B cell (primary cell): ENCODE measurements at regions not wholly inside any gene's neighbourhood (a gene's known extent, or its start where the extent isn't known, plus 50 kb on each side); places are given as distances from the start of the nearest gene placed in this dataset.

Source experiments
- ATAC-seq: fragments of 200-7000 bp; cut with Tn5 transposase; one replicate; pipeline ENCODE4 v1.10.0; 2021; ENCODE audit warnings: low read depth, mild to moderate bottlenecking, moderate number of reproducible peaks, moderate library complexity
- CTCF ChIA-PET: fragments of 350-600 bp; sonication (Branson Sonifier 250); formaldehyde crosslinking; loops from one replicate; lab custom pipeline; 2021; ENCODE audit warnings: antibody characterized with exemption, inconsistent platforms; lab: Charles Lee
- POLR2A ChIA-PET: fragments of 350-600 bp; sonication (Branson Sonifier 250); formaldehyde crosslinking; loops from one replicate; lab custom pipeline; 2021; ENCODE audit warnings: antibody characterized with exemption; lab: Charles Lee
- DNase-seq: peaks from one replicate; pipeline ENCODE4 v3.0.0; 2013
- H2AFZ ChIP-seq: 2 replicates; pipeline ENCODE4 v1.6.1; 2012; ENCODE audit warnings: mild to moderate bottlenecking, low read depth, low read length; ENCODE audit not compliant: insufficient read depth, poor library complexity, severe bottlenecking
- H3K27ac ChIP-seq, 2 donors: 1 replicate in 1 of 2; 2 replicates in 1 of 2; pipeline ENCODE4 v1.5.1; 2012 to 2013; ENCODE audit warnings: low read length in 2 of 2, mild to moderate bottlenecking in 2 of 2, moderate library complexity in 1 of 2
- H3K27me3 ChIP-seq, 4 experiments: fragments of 200-600 bp in 1 of 4; sonication (generic) in 1 of 4; replicated peaks in 1 of 4; 1 replicate in 2 of 4; 2 replicates in 2 of 4; pipeline versions ENCODE4 v1.6.1 to v1.7.0; 2013 to 2016; ENCODE audit warnings: low read length in 3 of 4, mild to moderate bottlenecking in 2 of 4, mixed read lengths in 1 of 4, moderate library complexity in 1 of 4; ENCODE audit not compliant: insufficient read depth in 4 of 4, control insufficient read depth in 3 of 4; ENCODE audit errors: control extremely low read depth in 1 of 4
- H3K36me3 ChIP-seq, 2 experiments: replicated peaks in 1 of 2; 1 replicate in 1 of 2; 2 replicates in 1 of 2; pipeline versions ENCODE4 v1.6.1 to v1.7.1; 2013; ENCODE audit warnings: low read length in 1 of 2; ENCODE audit not compliant: insufficient read depth in 2 of 2, control insufficient read depth in 1 of 2; ENCODE audit errors: control extremely low read depth in 1 of 2, extremely low read depth in 1 of 2
- H3K4me1 ChIP-seq, 2 donors: fragments of 200-600 bp in 1 of 2; sonication (generic) in 1 of 2; 1 replicate in 1 of 2; 2 replicates in 1 of 2; pipeline versions ENCODE4 v1.5.1 to v1.6.1; 2013 to 2017; ENCODE audit warnings: low read length in 2 of 2; ENCODE audit not compliant: control insufficient read depth in 2 of 2, insufficient read depth in 2 of 2
- H3K4me2 ChIP-seq: replicated peaks from 2 replicates; pipeline ENCODE3; 2012; ENCODE audit warnings: mild to moderate bottlenecking, low read depth, low read length; ENCODE audit not compliant: poor library complexity, severe bottlenecking
- H3K4me3 ChIP-seq, 5 experiments: fragments of 200-600 bp in 1 of 5; sonication (generic) in 1 of 5; 1 replicate in 3 of 5; 2 replicates in 2 of 5; pipeline versions ENCODE4 v1.5.1 to v1.7.0; 2011 to 2016; ENCODE audit warnings: low read length in 4 of 5, mild to moderate bottlenecking in 4 of 5, low read depth in 2 of 5, control low read depth in 1 of 5, moderate library complexity in 1 of 5; ENCODE audit not compliant: insufficient read depth in 1 of 5; ENCODE audit errors: control extremely low read depth in 1 of 5, extremely low read depth in 1 of 5
- H3K79me2 ChIP-seq: fragments of 200-600 bp; sonication (generic); one replicate; pipeline ENCODE4 v1.6.0; 2016; ENCODE audit warnings: low read length; ENCODE audit not compliant: control insufficient read depth, insufficient read depth
- H3K9ac ChIP-seq: fragments of 200-600 bp; sonication (generic); 2 replicates; pipeline ENCODE4 v1.6.1; 2017; ENCODE audit warnings: mild to moderate bottlenecking, low read length, moderate library complexity
- H3K9me3 ChIP-seq, 3 donors: one replicate each; pipeline versions ENCODE4 v1.6.1 to v1.7.1; 2013; ENCODE audit warnings: low read length in 2 of 3; ENCODE audit not compliant: control insufficient read depth in 2 of 3, insufficient read depth in 1 of 3; ENCODE audit errors: control extremely low read depth in 1 of 3
- H4K20me1 ChIP-seq: 2 replicates; pipeline ENCODE4 v1.6.0; 2012; ENCODE audit warnings: mild to moderate bottlenecking, low read length; ENCODE audit not compliant: insufficient read depth, control insufficient read depth, poor library complexity, severe bottlenecking
- H3K27ac Mint-ChIP-seq: one replicate; pipeline ENCODE4 v1.8.0; 2021; ENCODE audit warnings: mixed read lengths
- H3K27me3 Mint-ChIP-seq: one replicate; pipeline ENCODE4 v1.8.0; 2021; ENCODE audit warnings: mixed read lengths
- H3K4me1 Mint-ChIP-seq: one replicate; pipeline ENCODE4 v1.8.0; 2021; ENCODE audit warnings: mixed read lengths
- H3K4me3 Mint-ChIP-seq: one replicate; pipeline ENCODE4 v1.8.0; 2021; ENCODE audit warnings: mixed read lengths
- H3K9me3 Mint-ChIP-seq: one replicate; pipeline ENCODE4 v1.8.0; 2022; ENCODE audit warnings: mixed read lengths; ENCODE audit not compliant: insufficient read depth
- EZH2 ChIP-seq: IDR thresholded peaks from 2 replicates; pipeline ENCODE4 v1.6.1; 2012; ENCODE audit warnings: borderline replicate concordance, low read depth, mild to moderate bottlenecking, moderate library complexity, low read length; ENCODE audit not compliant: insufficient read depth, poor library complexity, severe bottlenecking
- WGBS: methylation state at CpG from one replicate; pipeline ENCODE4 v1.1.5; 2013; ENCODE audit warnings: missing lambda C conversion rate; ENCODE audit not compliant: insufficient coverage; 5-methylcytosine and 5-hydroxymethylcytosine counted together
- intact Hi-C: fragments of 100-400 bp; cut with micrococcal nuclease; formaldehyde crosslinking; loops from one replicate; pipeline ENCODE4 v1.10.0; 2022
- TF ChIP-seq, protein P1 (sequence below): fragments of 200-600 bp; IDR thresholded peaks from one replicate; pipeline ENCODE4 v1.8.0; 2022; ENCODE audit warnings: antibody characterized with exemption, mild to moderate bottlenecking

DNA sequence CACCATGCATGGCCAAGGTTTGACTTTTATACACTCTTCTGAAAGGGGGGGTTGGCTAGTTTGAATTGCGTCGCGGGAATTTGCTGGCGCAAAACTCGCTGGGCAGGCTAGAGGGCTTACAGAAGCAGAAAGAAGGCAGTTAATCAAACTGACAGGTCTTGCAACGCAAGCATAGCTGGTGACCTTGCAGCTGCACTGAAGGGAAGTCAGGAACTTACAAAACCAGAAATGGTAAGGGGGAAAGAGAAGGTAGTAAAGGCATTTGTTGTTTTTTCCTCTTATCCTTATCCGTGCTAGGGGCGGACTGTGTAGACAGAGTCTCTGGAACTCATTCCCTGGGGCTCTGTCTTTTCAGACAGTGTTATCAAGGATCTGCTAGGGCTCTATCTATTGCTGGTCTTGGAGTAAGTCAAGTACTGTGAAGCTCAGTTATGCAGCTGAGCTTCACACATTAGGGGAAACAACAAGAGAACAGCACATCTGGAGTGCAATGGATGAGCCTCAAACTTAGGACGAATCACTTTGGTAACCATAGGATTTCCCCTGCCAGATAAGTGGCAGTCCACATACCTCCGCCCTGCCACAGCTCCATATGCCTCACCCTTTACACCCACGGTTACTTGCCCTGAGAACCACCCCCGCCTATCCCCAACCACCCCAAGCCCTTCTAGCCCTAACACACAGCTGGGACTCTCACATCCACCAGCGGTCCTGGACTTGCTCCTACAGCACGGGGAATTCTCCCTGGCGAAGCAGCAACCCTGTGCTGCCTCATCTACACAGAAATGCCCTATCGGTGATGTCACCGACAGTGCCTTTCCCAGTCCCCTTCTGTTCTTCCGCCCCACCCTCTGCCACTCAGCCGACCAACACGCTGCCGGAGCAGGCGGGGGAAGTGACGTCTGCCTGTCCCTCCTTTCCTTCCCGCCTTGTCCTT, 251.4 kb downstream of the FAM72C start:
- intact Hi-C loops = no loop called here
- 15% methylated on average over 23 of the region's 24 CpGs for WGBS
- peaks cover 3% of the 10 kb centered on the region for H3K4me1 Mint-ChIP-seq
- H3K27me3 Mint-ChIP-seq = peaks cover 49% of the 10 kb centered on the region
- Histone ChIP-seq H3K27ac (no peak overlapping the region), H3K4me3 (peak overlapping the region in 1 of 5 experiments; percentile 18), H3K9me3 (peaks cover 0 to 15% (median 0%) of the 10 kb centered on the region in 3 donors), H4K20me1 (no peaks in the 10 kb centered on the region), H3K27me3 (peaks cover 0 to 11% (median 1%) of the 10 kb centered on the region in 4 experiments), H3K4me2 (peak overlapping the region; percentile 9), H3K79me2 (no peaks in the 10 kb centered on the region), H2AFZ (no peak overlapping the region), H3K9ac (peak overlapping the region; percentile 35), H3K36me3 (no peaks in the 10 kb centered on the region), H3K4me1 (peaks cover 0 to 5% of the 10 kb centered on the region in 2 donors)
- ATAC-seq (no peak), DNase-seq (peak; percentile 20)
- peak overlapping the region; percentile 62 for H3K4me3 Mint-ChIP-seq
- ChIA-PET POLR2A (no interaction called here), CTCF (interaction anchor here (1.1 kb wide), 1 partner anchor 10 kb away, joined by 4 read pairs; no protein-coding TSS in a partner anchor)
- no peak for TF ChIP-seq EZH2
- TF ChIP-seq, protein P1, sequence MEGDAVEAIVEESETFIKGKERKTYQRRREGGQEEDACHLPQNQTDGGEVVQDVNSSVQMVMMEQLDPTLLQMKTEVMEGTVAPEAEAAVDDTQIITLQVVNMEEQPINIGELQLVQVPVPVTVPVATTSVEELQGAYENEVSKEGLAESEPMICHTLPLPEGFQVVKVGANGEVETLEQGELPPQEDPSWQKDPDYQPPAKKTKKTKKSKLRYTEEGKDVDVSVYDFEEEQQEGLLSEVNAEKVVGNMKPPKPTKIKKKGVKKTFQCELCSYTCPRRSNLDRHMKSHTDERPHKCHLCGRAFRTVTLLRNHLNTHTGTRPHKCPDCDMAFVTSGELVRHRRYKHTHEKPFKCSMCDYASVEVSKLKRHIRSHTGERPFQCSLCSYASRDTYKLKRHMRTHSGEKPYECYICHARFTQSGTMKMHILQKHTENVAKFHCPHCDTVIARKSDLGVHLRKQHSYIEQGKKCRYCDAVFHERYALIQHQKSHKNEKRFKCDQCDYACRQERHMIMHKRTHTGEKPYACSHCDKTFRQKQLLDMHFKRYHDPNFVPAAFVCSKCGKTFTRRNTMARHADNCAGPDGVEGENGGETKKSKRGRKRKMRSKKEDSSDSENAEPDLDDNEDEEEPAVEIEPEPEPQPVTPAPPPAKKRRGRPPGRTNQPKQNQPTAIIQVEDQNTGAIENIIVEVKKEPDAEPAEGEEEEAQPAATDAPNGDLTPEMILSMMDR = no peak
- no peaks in the 10 kb centered on the region for H3K9me3 Mint-ChIP-seq
- peak overlapping the region; percentile 7 for H3K27ac Mint-ChIP-seq

DNA sequence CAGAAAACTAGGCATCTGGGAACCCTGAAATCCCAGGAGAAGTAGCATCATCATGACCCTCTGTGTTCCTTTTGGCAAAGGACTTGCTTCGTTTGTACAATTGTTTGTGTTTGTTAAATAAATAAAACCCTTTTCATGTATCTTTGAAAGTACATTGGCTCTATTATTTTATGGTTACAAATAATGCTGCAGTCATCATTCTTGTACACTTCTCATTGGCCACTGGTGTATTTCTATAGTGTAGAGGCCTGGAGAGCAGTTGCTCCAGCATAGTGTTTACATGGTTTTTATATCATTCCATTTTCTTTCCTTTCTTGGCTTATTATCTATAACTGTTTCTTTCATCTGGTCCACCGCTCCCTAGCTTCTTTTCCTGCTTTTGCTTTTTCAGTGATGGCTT, 253.3 kb downstream of the FAM72C start:
- no CpG with 5 or more reads among the region's 2 CpGs for WGBS
- Histone ChIP-seq H3K4me3 (no peak overlapping the region), H3K9me3 (peaks cover 0 to 15% (median 0%) of the 10 kb centered on the region in 3 donors), H3K27ac (no peak overlapping the region), H3K79me2 (no peaks in the 10 kb centered on the region), H3K36me3 (no peaks in the 10 kb centered on the region), H4K20me1 (no peaks in the 10 kb centered on the region), H3K4me1 (peaks cover 0 to 5% of the 10 kb centered on the region in 2 donors), H3K27me3 (peaks cover 0 to 11% (median 1%) of the 10 kb centered on the region in 4 experiments), H3K9ac (no peak overlapping the region), H2AFZ (no peak overlapping the region), H3K4me2 (no peak overlapping the region)
- ChIA-PET POLR2A (no interaction called here), CTCF (no interaction called here)
- peaks cover 51% of the 10 kb centered on the region for H3K27me3 Mint-ChIP-seq
- no peak overlapping the region for H3K27ac Mint-ChIP-seq
- intact Hi-C loops = no loop called here
- no peak for TF ChIP-seq EZH2
- TF ChIP-seq, protein P1 = no peak
- DNase-seq = no peak
- peaks cover 3% of the 10 kb centered on the region for H3K4me1 Mint-ChIP-seq
- H3K4me3 Mint-ChIP-seq = no peak overlapping the region
- no peak for ATAC-seq
- no peaks in the 10 kb centered on the region for H3K9me3 Mint-ChIP-seq
